ENCODE measurements at regions not wholly inside any gene's neighbourhood (a gene's known extent, or its start where the extent isn't known, plus 50 kb on each side); places are given as distances from the start of the nearest gene placed in this dataset.

DNA sequence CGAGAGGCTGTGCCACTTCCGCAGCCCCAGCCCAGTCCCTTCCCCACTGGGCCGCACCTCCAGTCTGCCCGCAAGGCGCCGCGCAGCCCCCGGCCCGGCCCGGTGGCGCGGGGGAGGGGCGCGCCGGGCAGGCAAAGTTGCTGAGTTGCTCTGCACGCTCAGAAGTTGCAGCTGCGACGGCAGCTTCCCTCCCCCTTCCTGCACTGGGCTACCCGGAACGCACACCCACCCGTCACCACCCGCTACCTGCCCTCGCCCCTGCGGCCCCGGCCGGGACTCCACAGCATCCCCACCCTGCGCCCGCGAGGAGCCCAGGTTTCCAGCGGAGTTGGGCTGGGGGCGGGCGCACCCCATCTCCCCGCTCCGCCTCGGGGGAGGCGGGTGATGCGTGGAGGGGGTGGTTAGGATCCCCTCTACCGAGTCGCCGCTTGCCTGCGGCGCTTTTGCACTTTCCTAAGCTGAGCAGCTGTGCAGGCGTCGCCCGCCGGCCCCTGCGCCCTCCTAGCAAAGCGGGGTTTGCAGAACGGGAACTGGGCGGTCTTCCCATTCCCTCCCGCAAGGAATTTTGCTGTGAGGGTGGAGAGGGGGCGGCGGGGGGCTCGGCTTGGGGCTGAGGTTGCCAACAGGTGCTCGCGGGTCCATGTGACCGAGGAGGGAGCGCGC, 55.9 kb upstream of the RREB1 start:
- Histone ChIP-seq H3K36me3 (no peaks in the 10 kb centered on the region), H3K9me3 (no peaks in the 10 kb centered on the region), H3K27ac (peak overlapping the region; percentile 59 to 94 (median 88)), H3K27me3 (no peaks in the 10 kb centered on the region), H3K4me3 (peak overlapping the region; percentile 59 to 70 (median 67)), H3K4me1 (peaks cover 0 to 14% (median 3%) of the 10 kb centered on the region in 4 donors)
- peak; percentile 30 to 82 (median 79) for DNase-seq
- peak in 1 of 2 donors; percentile 34 for TF ChIP-seq POLR2A (IDR thresholded peaks at IDR 0.05)
- peak in 1 of 6 experiments; percentile 10 for TF ChIP-seq CTCF (IDR thresholded peaks at IDR 0.05)

- Histone ChIP-seq H3K36me3 (no peaks in the 10 kb centered on the region), H3K27ac (peak overlapping the region; percentile 59 to 94 (median 88)), H3K9me3 (no peaks in the 10 kb centered on the region), H3K27me3 (no peaks in the 10 kb centered on the region), H3K4me3 (peak overlapping the region; percentile 59 to 70 (median 67)), H3K4me1 (peaks cover 0 to 14% (median 3%) of the 10 kb centered on the region in 4 donors)
- TF ChIP-seq POLR2A (IDR thresholded peaks at IDR 0.05) (no peak), CTCF (IDR thresholded peaks at IDR 0.05) (no peak)
- DNase-seq: peak in 2 of 3 donors; percentile 53 to 63
These were observed 55.2 kb upstream of the RREB1 start for GRCh38 chr6:7052443-7053011.

GRCh38 chr6:7053125-7053774, 54.5 kb upstream of the RREB1 start:
- H3K4me3 ChIP-seq: peak overlapping the region in 1 of 4 donors; percentile 59
- no peaks in the 10 kb centered on the region for H3K9me3 ChIP-seq
- no peaks in the 10 kb centered on the region for H3K36me3 ChIP-seq
- peak overlapping the region in 3 of 4 donors; percentile 88 to 94 (median 89) for H3K27ac ChIP-seq
- H3K27me3 ChIP-seq: no peaks in the 10 kb centered on the region
- TF ChIP-seq POLR2A (IDR thresholded peaks at IDR 0.05): no peak
- no peak for TF ChIP-seq CTCF (IDR thresholded peaks at IDR 0.05)
- H3K4me1 ChIP-seq: peaks cover 0 to 14% (median 3%) of the 10 kb centered on the region in 4 donors
- DNase-seq: no peak

Small RNAs in the stretch of these regions (small RNA-seq; reads per million reads assigned to genes)
- gene RN7SL554P: 0 reads per million in 2 donors
